CD4-positive, alpha-beta memory T cell (primary cell): ENCODE measurements at regions not wholly inside any gene's neighbourhood (a gene's known extent, or its start where the extent isn't known, plus 50 kb on each side); places are given as distances from the start of the nearest gene placed in this dataset.

Experiments used
- CTCF ChIA-PET: fragments of 350-600 bp; sonication (Branson Sonifier 250); formaldehyde crosslinking; loops from one replicate; lab custom pipeline; 2021; ENCODE audit warnings: inconsistent platforms; ENCODE audit not compliant: partially characterized antibody; lab: Charles Lee
- POLR2A ChIA-PET: fragments of 350-600 bp; sonication (Branson Sonifier 250); formaldehyde crosslinking; loops from one replicate; lab custom pipeline; 2021; ENCODE audit not compliant: partially characterized antibody; lab: Charles Lee
- DNase-seq, 5 donors: peaks; one replicate each; pipeline versions ENCODE4 v3.0.0 to v3.0.0-alpha.2; 2020 to 2022; ENCODE audit warnings: mixed read lengths in 1 of 5
- H3K27ac ChIP-seq: one replicate; pipeline ENCODE4 v1.7.0; 2013; ENCODE audit warnings: low read depth, low read length
- H3K27me3 ChIP-seq: 2 replicates; pipeline ENCODE4 v1.7.0; 2013; ENCODE audit warnings: mild to moderate bottlenecking, low read length, moderate library complexity; ENCODE audit not compliant: insufficient read depth
- H3K36me3 ChIP-seq: 2 replicates; pipeline ENCODE4 v1.7.0; 2013; ENCODE audit warnings: mild to moderate bottlenecking, low read length, moderate library complexity; ENCODE audit not compliant: insufficient read depth
- H3K4me1 ChIP-seq: 2 replicates; pipeline ENCODE4 v1.7.0; 2013; ENCODE audit warnings: mild to moderate bottlenecking, low read length, moderate library complexity; ENCODE audit not compliant: insufficient read depth
- H3K4me3 ChIP-seq, 2 donors: one replicate each; pipeline ENCODE4 v1.7.0; 2013; ENCODE audit warnings: low read length in 2 of 2, mild to moderate bottlenecking in 1 of 2
- H3K9me3 ChIP-seq, 2 donors: one replicate each; pipeline ENCODE4 v1.7.0; 2013; ENCODE audit warnings: low read length in 2 of 2, control low read depth in 1 of 2; ENCODE audit not compliant: control insufficient read depth in 1 of 2
- H3K27ac Mint-ChIP-seq, 7 donors: one replicate each; pipeline ENCODE4 v1.8.0; 2020 to 2021; ENCODE audit warnings: mixed read lengths in 7 of 7, mild to moderate bottlenecking in 6 of 7, inconsistent platforms in 3 of 7, moderate library complexity in 3 of 7
- H3K27me3 Mint-ChIP-seq, 2 donors: one replicate each; pipeline ENCODE4 v1.8.0; 2020 to 2021; ENCODE audit warnings: mixed read lengths in 2 of 2
- H3K36me3 Mint-ChIP-seq, 2 donors: one replicate each; pipeline ENCODE4 v1.8.0; 2020 to 2021; ENCODE audit warnings: mixed read lengths in 2 of 2, inconsistent platforms in 1 of 2, mild to moderate bottlenecking in 1 of 2
- H3K4me1 Mint-ChIP-seq, 4 donors: one replicate each; pipeline ENCODE4 v1.8.0; 2020 to 2021; ENCODE audit warnings: mixed read lengths in 4 of 4, mild to moderate bottlenecking in 1 of 4
- H3K4me3 Mint-ChIP-seq, 8 donors: one replicate each; pipeline ENCODE4 v1.8.0; 2020 to 2021; ENCODE audit warnings: mixed read lengths in 8 of 8, mild to moderate bottlenecking in 7 of 8, moderate library complexity in 6 of 8, inconsistent platforms in 3 of 8
- H3K9me3 Mint-ChIP-seq, 8 donors: one replicate each; pipeline ENCODE4 v1.8.0; 2020 to 2021; ENCODE audit warnings: mixed read lengths in 8 of 8, mild to moderate bottlenecking in 5 of 8, inconsistent platforms in 3 of 8, moderate library complexity in 1 of 8
- intact Hi-C: fragments of 100-400 bp; cut with micrococcal nuclease; formaldehyde crosslinking; loops from one replicate; pipeline ENCODE4 v1.15.1; 2023

GRCh38 chr4:111393781-111394180 is 751.5 kb upstream of the FAM241A start:
- H3K27me3 ChIP-seq = no peaks in the 10 kb centered on the region
- no peaks in the 10 kb centered on the region for H3K4me1 Mint-ChIP-seq
- no peaks in the 10 kb centered on the region for H3K4me1 ChIP-seq
- no peak overlapping the region for H3K4me3 Mint-ChIP-seq
- H3K36me3 Mint-ChIP-seq = no peaks in the 10 kb centered on the region
- no peaks in the 10 kb centered on the region for H3K36me3 ChIP-seq
- ChIA-PET CTCF (no interaction called here), POLR2A (no interaction called here)
- H3K9me3 Mint-ChIP-seq = peaks cover 4 to 15% (median 6%) of the 10 kb centered on the region in 8 donors
- H3K9me3 ChIP-seq = no peaks in the 10 kb centered on the region
- no peak overlapping the region for H3K27ac Mint-ChIP-seq
- no peak overlapping the region for H3K27ac ChIP-seq
- intact Hi-C loops = no loop called here
- DNase-seq = no peak
- H3K4me3 ChIP-seq = no peak overlapping the region
- no peaks in the 10 kb centered on the region for H3K27me3 Mint-ChIP-seq

- Mint-ChIP-seq H3K36me3 (no peaks in the 10 kb centered on the region), H3K9me3 (peaks cover 0 to 6% (median 4%) of the 10 kb centered on the region in 8 donors), H3K4me1 (no peaks in the 10 kb centered on the region), H3K27me3 (no peaks in the 10 kb centered on the region), H3K4me3 (no peak overlapping the region), H3K27ac (no peak overlapping the region)
- Histone ChIP-seq H3K4me3 (no peak overlapping the region), H3K4me1 (no peaks in the 10 kb centered on the region), H3K36me3 (no peaks in the 10 kb centered on the region), H3K27ac (no peak overlapping the region), H3K27me3 (no peaks in the 10 kb centered on the region), H3K9me3 (no peaks in the 10 kb centered on the region)
- ChIA-PET POLR2A (no interaction called here), CTCF (no interaction called here)
- no peak for DNase-seq
- intact Hi-C loops = no loop called here
Measured at GRCh38 chr4:111398906-111399330, 746.3 kb upstream of the FAM241A start.

- H3K4me1 ChIP-seq = no peaks in the 10 kb centered on the region
- no peak overlapping the region for H3K27ac ChIP-seq
- intact Hi-C loops = no loop called here
- DNase-seq = no peak
- no peaks in the 10 kb centered on the region for H3K9me3 ChIP-seq
- ChIA-PET CTCF (no interaction called here), POLR2A (no interaction called here)
- Mint-ChIP-seq H3K27ac (no peak overlapping the region), H3K9me3 (peaks cover 0 to 6% (median 4%) of the 10 kb centered on the region in 8 donors), H3K27me3 (no peaks in the 10 kb centered on the region), H3K4me3 (no peak overlapping the region), H3K36me3 (no peaks in the 10 kb centered on the region), H3K4me1 (no peaks in the 10 kb centered on the region)
- H3K4me3 ChIP-seq = no peak overlapping the region
- H3K27me3 ChIP-seq = no peaks in the 10 kb centered on the region
- no peaks in the 10 kb centered on the region for H3K36me3 ChIP-seq
Measured at GRCh38 chr4:111399623-111400022, 745.6 kb upstream of the FAM241A start.

DNA sequence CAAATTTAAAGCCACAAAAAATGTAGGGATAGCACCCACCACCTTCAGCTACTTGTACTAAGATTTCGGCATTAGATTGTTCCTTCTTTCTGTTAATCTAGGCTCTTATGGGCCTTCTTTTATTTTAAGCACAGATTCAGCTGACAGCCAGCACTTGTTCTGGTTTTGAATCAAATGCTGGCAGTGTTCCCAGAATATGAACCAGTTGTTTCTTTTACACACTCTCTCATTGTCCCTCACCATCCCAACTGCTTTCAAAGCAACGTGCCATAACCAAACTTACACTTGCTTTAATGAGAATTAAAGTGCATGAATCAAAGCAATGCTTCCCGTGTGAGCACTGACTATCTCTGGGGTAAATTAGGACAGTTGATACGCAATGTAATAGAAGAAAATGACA is 744.5 kb upstream of the FAM241A start:
- H3K27ac Mint-ChIP-seq = no peak overlapping the region
- intact Hi-C loops = no loop called here
- no peaks in the 10 kb centered on the region for H3K4me1 Mint-ChIP-seq
- no peaks in the 10 kb centered on the region for H3K27me3 ChIP-seq
- CTCF ChIA-PET = no interaction called here
- H3K4me3 ChIP-seq = no peak overlapping the region
- no peak overlapping the region for H3K4me3 Mint-ChIP-seq
- H3K27me3 Mint-ChIP-seq = no peaks in the 10 kb centered on the region
- POLR2A ChIA-PET = no interaction called here
- H3K36me3 Mint-ChIP-seq = no peaks in the 10 kb centered on the region
- H3K9me3 ChIP-seq = no peaks in the 10 kb centered on the region
- no peaks in the 10 kb centered on the region for H3K4me1 ChIP-seq
- H3K9me3 Mint-ChIP-seq = peaks cover 0 to 9% (median 4%) of the 10 kb centered on the region in 8 donors
- DNase-seq = no peak
- H3K27ac ChIP-seq = no peak overlapping the region
- no peaks in the 10 kb centered on the region for H3K36me3 ChIP-seq

DNA sequence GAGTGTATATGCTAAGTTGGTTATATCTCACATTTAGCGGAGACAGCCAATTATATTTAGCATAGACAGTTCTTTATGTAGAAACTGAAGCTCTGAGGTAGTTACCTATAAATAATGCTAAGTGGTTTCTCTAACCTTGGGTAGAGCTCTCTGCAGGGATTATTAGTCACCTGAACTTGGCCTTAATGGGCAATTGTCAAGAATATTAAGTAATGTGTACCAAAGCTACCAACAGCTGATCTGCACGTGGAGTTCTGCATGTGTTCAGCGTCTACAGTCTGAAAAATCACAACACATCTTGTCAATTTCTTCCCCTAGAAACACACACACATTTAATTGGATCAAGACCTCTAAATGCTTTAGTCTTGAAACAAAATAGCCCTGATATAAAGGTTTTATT is 740.6 kb upstream of the FAM241A start:
- intact Hi-C loops = no loop called here
- Mint-ChIP-seq H3K27ac (no peak overlapping the region), H3K36me3 (no peaks in the 10 kb centered on the region), H3K4me3 (no peak overlapping the region), H3K27me3 (no peaks in the 10 kb centered on the region), H3K9me3 (peaks cover 0 to 15% (median 4%) of the 10 kb centered on the region in 8 donors), H3K4me1 (no peaks in the 10 kb centered on the region)
- Histone ChIP-seq H3K9me3 (no peaks in the 10 kb centered on the region), H3K27me3 (no peaks in the 10 kb centered on the region), H3K4me1 (no peaks in the 10 kb centered on the region), H3K4me3 (no peak overlapping the region), H3K27ac (no peak overlapping the region), H3K36me3 (no peaks in the 10 kb centered on the region)
- ChIA-PET POLR2A (no interaction called here), CTCF (no interaction called here)
- no peak for DNase-seq

DNA sequence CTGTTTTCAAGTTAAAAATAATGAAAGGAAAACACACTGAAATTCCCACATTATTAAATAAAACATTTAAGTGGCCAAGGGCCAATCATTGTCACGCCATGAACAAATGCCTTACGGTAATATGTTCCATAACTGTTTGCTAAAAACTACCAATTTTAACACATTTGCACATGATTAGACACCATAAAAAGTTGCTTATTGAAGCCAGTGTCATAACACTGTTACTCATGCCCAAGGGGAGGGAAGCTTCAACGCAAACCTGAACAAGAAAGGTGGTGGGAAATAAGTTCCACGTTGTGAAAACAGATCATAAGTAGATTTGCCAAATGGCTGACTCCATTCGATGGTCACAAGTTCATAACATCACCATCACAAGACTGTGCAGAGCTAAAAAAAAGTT is 739.3 kb upstream of the FAM241A start:
- H3K36me3 Mint-ChIP-seq = no peaks in the 10 kb centered on the region
- H3K4me3 Mint-ChIP-seq = no peak overlapping the region
- Histone ChIP-seq H3K9me3 (no peaks in the 10 kb centered on the region), H3K4me3 (no peak overlapping the region), H3K36me3 (no peaks in the 10 kb centered on the region), H3K27ac (no peak overlapping the region), H3K27me3 (no peaks in the 10 kb centered on the region), H3K4me1 (no peaks in the 10 kb centered on the region)
- POLR2A ChIA-PET = no interaction called here
- no peaks in the 10 kb centered on the region for H3K4me1 Mint-ChIP-seq
- intact Hi-C loops = no loop called here
- no peaks in the 10 kb centered on the region for H3K27me3 Mint-ChIP-seq
- no peak overlapping the region for H3K27ac Mint-ChIP-seq
- no peak for DNase-seq
- CTCF ChIA-PET = no interaction called here
- peaks cover 0 to 25% (median 6%) of the 10 kb centered on the region in 8 donors for H3K9me3 Mint-ChIP-seq

DNA sequence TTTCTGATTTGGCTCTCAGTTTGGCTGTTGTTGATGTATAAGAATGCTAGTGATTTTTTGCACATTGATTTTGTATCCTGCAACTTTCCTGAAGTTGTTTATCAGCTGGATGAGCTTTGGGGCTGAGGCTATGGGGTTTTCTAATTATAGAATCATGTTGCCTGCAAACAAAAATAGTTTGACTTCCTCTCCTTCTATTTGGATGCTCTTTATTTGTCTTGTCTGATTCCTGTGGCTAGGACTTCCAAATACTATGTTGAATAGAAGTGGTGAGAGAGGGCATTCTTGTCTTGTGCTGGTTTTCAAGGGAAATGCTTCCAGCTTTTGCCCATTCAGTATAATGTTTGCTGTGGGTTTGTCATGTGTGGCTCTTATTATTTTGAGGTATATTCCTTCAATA is 734.7 kb upstream of the FAM241A start:
- no peaks in the 10 kb centered on the region for H3K27me3 Mint-ChIP-seq
- intact Hi-C loops = no loop called here
- no peaks in the 10 kb centered on the region for H3K36me3 ChIP-seq
- H3K4me1 ChIP-seq = no peaks in the 10 kb centered on the region
- no peak overlapping the region for H3K4me3 ChIP-seq
- H3K4me1 Mint-ChIP-seq = no peaks in the 10 kb centered on the region
- no peaks in the 10 kb centered on the region for H3K36me3 Mint-ChIP-seq
- no peak overlapping the region for H3K27ac Mint-ChIP-seq
- H3K4me3 Mint-ChIP-seq = no peak overlapping the region
- no peak for DNase-seq
- peaks cover 0 to 29% (median 8%) of the 10 kb centered on the region in 8 donors for H3K9me3 Mint-ChIP-seq
- no peak overlapping the region for H3K27ac ChIP-seq
- CTCF ChIA-PET = no interaction called here
- H3K27me3 ChIP-seq = no peaks in the 10 kb centered on the region
- POLR2A ChIA-PET = no interaction called here
- peaks cover 0 to 3% of the 10 kb centered on the region in 2 donors for H3K9me3 ChIP-seq

GRCh38 chr4:111417521-111417920 is 727.7 kb upstream of the FAM241A start:
- H3K36me3 ChIP-seq = no peaks in the 10 kb centered on the region
- Mint-ChIP-seq H3K27me3 (no peaks in the 10 kb centered on the region), H3K9me3 (peaks cover 2 to 11% (median 5%) of the 10 kb centered on the region in 8 donors), H3K4me3 (no peak overlapping the region), H3K4me1 (no peaks in the 10 kb centered on the region), H3K27ac (no peak overlapping the region), H3K36me3 (no peaks in the 10 kb centered on the region)
- no peak overlapping the region for H3K4me3 ChIP-seq
- DNase-seq = no peak
- H3K27ac ChIP-seq = no peak overlapping the region
- H3K4me1 ChIP-seq = no peaks in the 10 kb centered on the region
- ChIA-PET CTCF (no interaction called here), POLR2A (no interaction called here)
- H3K27me3 ChIP-seq = no peaks in the 10 kb centered on the region
- intact Hi-C loops = no loop called here
- H3K9me3 ChIP-seq = peaks cover 0 to 3% of the 10 kb centered on the region in 2 donors
